ENCODE measurements at regions not wholly inside any gene's neighbourhood (a gene's known extent, or its start where the extent isn't known, plus 50 kb on each side); places are given as distances from the start of the nearest gene placed in this dataset.

- TF ChIP-seq CTCF (IDR thresholded peaks at IDR 0.05) = no peak
- TF ChIP-seq POLR2A (IDR thresholded peaks at IDR 0.05) = no peak
Measured at GRCh38 chr10:56068473-56069263, 292.4 kb downstream of the ZWINT start.

Data from esophagus squamous epithelium (tissue), 4 donors.